ENCODE measurements at regions not wholly inside any gene's neighbourhood (a gene's known extent, or its start where the extent isn't known, plus 50 kb on each side); places are given as distances from the start of the nearest gene placed in this dataset.

- TF ChIP-seq CTCF (IDR thresholded peaks at IDR 0.05) (no peak), POLR2A (IDR thresholded peaks at IDR 0.05) (no peak)
These were observed 936.1 kb downstream of the PLOD2 start for GRCh38 chr3:145224886-145225285.

Measured in breast epithelium (tissue), 3 donors.